ENCODE measurements at regions not wholly inside any gene's neighbourhood (a gene's known extent, or its start where the extent isn't known, plus 50 kb on each side); places are given as distances from the start of the nearest gene placed in this dataset.

GRCh38 chr11:62026739-62027370, 59.4 kb upstream of the FTH1 start:
- H4K20me1 ChIP-seq (replicated peaks; ENCODE audit: control insufficient read depth, insufficient read depth, low read length), result no peaks in the 10 kb centered on the region
- H3K4me3 ChIP-seq, result no peak overlapping the region
- H3K79me2 ChIP-seq (ENCODE audit: control insufficient read depth, insufficient read depth, low read length), result no peaks in the 10 kb centered on the region
- H3K9ac ChIP-seq (ENCODE audit: insufficient read depth in 1 of 2, low read depth in 2 of 2, low read length in 2 of 2), result no peak overlapping the region
- no peak overlapping the region for H3K4me2 ChIP-seq (ENCODE audit: insufficient read depth, low read length)
- H3K4me1 ChIP-seq (replicated peaks in 1 of 2; ENCODE audit: control insufficient read depth in 2 of 2, insufficient read depth in 2 of 2, low read length in 2 of 2), result peaks cover 10 to 14% of the 10 kb centered on the region in 2 experiments
- intact Hi-C loops (cut with micrococcal nuclease) (no loop called here), in situ Hi-C loops (cut with MboI) (loop anchor here (5.0 kb wide), 1 partner anchor 60 kb away; the partner anchor contains the start of gene FTH1)
- FAIRE-seq (no peak), DNase-seq (ENCODE audit: extremely low read depth in 1 of 4, low spot score in 3 of 4) (no peak), ATAC-seq (no peak)
- no peaks in the 10 kb centered on the region for H3K36me3 ChIP-seq (ENCODE audit: control insufficient read depth, insufficient read depth, low read length)
- CTCF ChIA-PET (ENCODE audit: low intra/inter-chr PET ratio), result no interaction called here
- peak; percentile 28; the same call in 1 of the 2 replicates for TF ChIP-seq ZFX (CRISPR knock-in tag; IDR thresholded peaks at IDR 0.05)
- TF ChIP-seq PHF21A (IDR thresholded peaks at IDR 0.05; ENCODE audit: borderline replicate concordance, low read depth), result no peak
- H3K9me3 ChIP-seq (replicated peaks; ENCODE audit: control insufficient read depth, insufficient read depth, low read depth, low read length), result no peaks in the 10 kb centered on the region
- H3K27me3 ChIP-seq (ENCODE audit: control insufficient read depth in 2 of 2, insufficient read depth in 2 of 2, low read length in 2 of 2), result no peaks in the 10 kb centered on the region
- no peak overlapping the region for H3K27ac ChIP-seq (ENCODE audit: extremely low read depth, low read depth, low read length)
- POLR2A ChIA-PET, result interaction anchor here (0.6 to 4.1 kb wide), 2 partner anchors 14 to 60 kb away, joined by 3 to 51 read pairs; partner anchors contain the start of gene FTH1
- H3K9me1 ChIP-seq (ENCODE audit: control insufficient read depth, insufficient read depth, low read length), result no peaks in the 10 kb centered on the region
- no peak overlapping the region for H2AFZ ChIP-seq (ENCODE audit: low read depth, low read length)
- no TSS peak for BruUV-seq (replicated peaks)
- WGBS (ENCODE audit: insufficient coverage, low coverage, missing lambda C conversion rate), result 82% methylated on average over 6 of the region's 6 CpGs

- DNase-seq (ENCODE audit: extremely low read depth in 1 of 4, low spot score in 3 of 4) (peak; percentile 83 to 93 (median 86)), FAIRE-seq (peak; percentile 97), ATAC-seq (peak; percentile 94)
- no peaks in the 10 kb centered on the region for H3K9me1 ChIP-seq (ENCODE audit: control insufficient read depth, insufficient read depth, low read length)
- no peaks in the 10 kb centered on the region for H4K20me1 ChIP-seq (replicated peaks; ENCODE audit: control insufficient read depth, insufficient read depth, low read length)
- in situ Hi-C loops (cut with MboI), result loop anchor here (5.0 kb wide), 1 partner anchor 58 kb away; the partner anchor contains the start of gene FTH1
- no peaks in the 10 kb centered on the region for H3K27me3 ChIP-seq (ENCODE audit: control insufficient read depth in 2 of 2, insufficient read depth in 2 of 2, low read length in 2 of 2)
- 1% methylated on average over 13 of the region's 13 CpGs for WGBS (ENCODE audit: insufficient coverage, low coverage, missing lambda C conversion rate)
- H3K79me2 ChIP-seq (ENCODE audit: control insufficient read depth, insufficient read depth, low read length), result no peaks in the 10 kb centered on the region
- BruUV-seq (replicated peaks), result no TSS peak
- POLR2A ChIA-PET, result interaction anchor here (0.6 to 4.1 kb wide), 17 partner anchors 8 to 141 kb away, joined by 3 to 51 read pairs (median 5); partner anchors contain the start of gene FTH1
- H3K27ac ChIP-seq (ENCODE audit: extremely low read depth, low read depth, low read length), result peak overlapping the region; percentile 84
- peak overlapping the region in 1 of 2 experiments; percentile 72; a peak in 3 of 4 replicates for H3K9ac ChIP-seq (ENCODE audit: insufficient read depth in 1 of 2, low read depth in 2 of 2, low read length in 2 of 2)
- no peaks in the 10 kb centered on the region for H3K36me3 ChIP-seq (ENCODE audit: control insufficient read depth, insufficient read depth, low read length)
- CTCF ChIA-PET (ENCODE audit: low intra/inter-chr PET ratio), result no interaction called here
- H3K9me3 ChIP-seq (replicated peaks; ENCODE audit: control insufficient read depth, insufficient read depth, low read depth, low read length), result peaks cover 5% of the 10 kb centered on the region
- H3K4me1 ChIP-seq (replicated peaks in 1 of 2; ENCODE audit: control insufficient read depth in 2 of 2, insufficient read depth in 2 of 2, low read length in 2 of 2), result peaks cover 10 to 14% of the 10 kb centered on the region in 2 experiments
- H3K4me2 ChIP-seq (ENCODE audit: insufficient read depth, low read length), result peak overlapping the region; percentile 84
- peak overlapping the region; percentile 8; the same call in 1 of the 2 replicates for H3K4me3 ChIP-seq
- peak overlapping the region; percentile 93 for H2AFZ ChIP-seq (ENCODE audit: low read depth, low read length)
- intact Hi-C loops (cut with micrococcal nuclease), result loop anchor here (1.0 kb wide), 4 partner anchors 17 to 58 kb away; partner anchors contain the start of gene FTH1
- TF ChIP-seq HNRNPUL1 (IDR thresholded peaks at IDR 0.05; ENCODE audit: low read length), result no peak
- peak; percentile 83 for TF ChIP-seq MAFK (IDR thresholded peaks at IDR 0.05; ENCODE audit: low read length)
- no peak for TF ChIP-seq ELK1 (CRISPR knock-in tag; IDR thresholded peaks at IDR 0.05)
- TF ChIP-seq ZNF79 (CRISPR knock-in tag; IDR thresholded peaks at IDR 0.05; ENCODE audit: low read depth), result no peak; the same call in 1 of the 2 replicates
Measured at GRCh38 chr11:62025487-62026105, 58.2 kb upstream of the FTH1 start.
